Stimulated activated CD4-positive, alpha-beta T cell treated with anti-CD3 and anti-CD28 coated beads, Interleukin-4, amount 100 ng/mL, for 24 hours (primary cell): ENCODE measurements at regions not wholly inside any gene's neighbourhood (a gene's known extent, or its start where the extent isn't known, plus 50 kb on each side); places are given as distances from the start of the nearest gene placed in this dataset.

Experiments
- DNase-seq: peaks from one replicate; pipeline ENCODE4 v3.0.0-alpha.2; 2020

DNA sequence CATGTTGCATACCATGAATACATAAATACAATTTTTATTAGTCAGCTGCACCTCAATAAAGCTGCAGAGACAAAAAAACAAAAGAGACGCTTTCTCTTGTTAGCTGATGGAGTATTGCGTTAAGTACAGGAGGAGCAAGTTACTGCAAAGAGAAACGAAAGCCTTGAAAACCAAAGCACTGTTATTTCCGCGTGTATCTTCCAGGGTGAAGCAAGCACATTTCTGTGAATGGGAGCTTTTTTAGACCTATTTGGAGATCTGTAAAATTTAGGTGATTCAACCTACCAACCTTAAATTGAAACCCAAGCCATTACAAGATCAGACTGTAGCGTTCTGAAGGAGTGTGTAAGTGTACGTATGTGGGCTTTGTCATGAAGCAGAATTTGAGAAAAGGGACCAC lies 390.4 kb downstream of the SOX9 start:
- DNase-seq: no peak

- DNase-seq: no peak
These were observed 391.1 kb downstream of the SOX9 start for GRCh38 chr17:72511874-72512273.

- DNase-seq: no peak
These were observed 392.1 kb downstream of the SOX9 start for GRCh38 chr17:72512649-72513556.

GRCh38 chr17:72514321-72514861 lies 393.6 kb downstream of the SOX9 start:
- DNase-seq: no peak

DNA sequence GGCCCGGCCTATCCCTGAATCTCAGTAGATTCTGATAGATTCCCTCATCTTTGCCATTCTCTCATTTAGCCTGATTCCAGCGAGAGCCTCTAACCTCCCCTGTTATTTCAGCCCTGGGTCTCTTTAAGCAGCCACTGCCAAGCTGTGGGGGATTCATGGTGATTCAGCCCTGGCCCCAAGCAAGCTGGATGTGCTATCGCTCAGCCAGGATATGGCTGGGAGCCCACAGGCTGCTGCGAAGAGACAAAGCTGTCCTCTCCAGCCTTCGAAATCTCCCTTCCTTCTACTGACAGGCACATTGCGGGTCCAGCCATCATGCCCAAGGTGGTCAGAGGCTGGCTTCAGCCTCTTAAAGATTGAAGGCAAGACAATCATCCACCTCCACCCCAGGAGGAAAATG lies 394.1 kb downstream of the SOX9 start:
- DNase-seq: no peak

- DNase-seq: no peak
These were observed 394.7 kb downstream of the SOX9 start for GRCh38 chr17:72515291-72516065.

- no peak for DNase-seq
These were observed 396.1 kb downstream of the SOX9 start for GRCh38 chr17:72516772-72517399.

DNA sequence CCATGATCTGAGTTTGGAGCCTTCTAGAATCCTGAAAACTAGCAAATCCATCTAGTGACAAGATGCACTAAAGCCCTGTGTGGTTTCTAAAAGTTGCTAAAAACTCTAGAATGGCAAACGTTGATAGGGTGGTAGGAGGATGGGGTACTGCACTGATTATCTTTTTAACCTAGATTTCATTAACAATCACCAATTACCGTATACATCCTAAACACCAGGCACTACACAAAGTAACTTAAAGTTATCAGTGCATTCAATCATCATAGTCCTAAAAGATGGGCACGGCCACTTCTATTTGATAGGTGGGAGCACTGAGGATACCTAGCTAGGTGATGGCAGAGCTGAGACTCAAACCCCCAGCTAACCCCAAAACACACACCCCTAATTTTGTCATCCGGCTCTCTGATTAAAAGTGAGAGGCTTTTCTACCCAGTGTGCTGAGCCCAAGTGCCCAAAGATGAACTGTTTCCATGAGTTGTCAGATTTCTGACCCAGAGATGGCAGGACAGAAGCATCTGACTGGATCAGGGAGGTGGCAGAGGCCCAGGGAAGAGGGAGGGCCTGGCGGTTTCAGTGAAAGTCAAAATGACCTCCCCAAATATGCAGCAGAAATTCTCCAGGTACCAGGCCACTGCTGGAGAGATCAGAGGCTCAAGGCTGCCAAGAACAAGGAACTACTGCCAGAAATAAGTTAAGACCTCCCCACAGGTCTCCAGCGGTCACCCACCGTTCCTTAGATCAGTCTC lies 396.8 kb downstream of the SOX9 start:
- no peak for DNase-seq

- DNase-seq: no peak
These were observed 397.4 kb downstream of the SOX9 start for GRCh38 chr17:72518159-72518732.

- no peak for DNase-seq
These were observed 398.2 kb downstream of the SOX9 start for GRCh38 chr17:72518753-72519597.

GRCh38 chr17:72519598-72519936 lies 398.7 kb downstream of the SOX9 start:
- DNase-seq: no peak

GRCh38 chr17:72520665-72521303 lies 400.0 kb downstream of the SOX9 start:
- DNase-seq: no peak

- DNase-seq: no peak
These were observed 402.7 kb downstream of the SOX9 start for GRCh38 chr17:72523491-72523890.

GRCh38 chr17:72525225-72526015 lies 404.6 kb downstream of the SOX9 start:
- no peak for DNase-seq

- DNase-seq: no peak
These were observed 405.9 kb downstream of the SOX9 start for GRCh38 chr17:72526769-72527168.

GRCh38 chr17:72527789-72528188 lies 407.0 kb downstream of the SOX9 start:
- DNase-seq: no peak

DNA sequence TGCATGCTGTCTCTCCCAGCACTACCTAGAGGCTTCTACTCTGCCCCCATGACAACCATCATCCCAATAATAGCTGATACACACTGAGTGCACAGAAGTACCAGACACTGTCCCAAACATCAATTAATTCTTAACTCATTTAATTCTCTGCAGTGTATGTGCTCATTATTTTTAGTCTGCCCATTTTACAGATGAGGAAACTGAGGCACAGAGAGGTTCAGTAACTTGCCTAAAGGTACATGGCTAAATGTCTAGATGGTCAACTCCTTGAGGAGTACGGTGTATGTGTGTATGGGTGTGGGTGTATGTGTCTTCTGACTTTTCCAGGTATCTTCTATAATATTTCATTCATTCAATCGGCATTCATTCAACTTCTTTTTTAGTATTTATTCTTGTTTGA lies 407.9 kb downstream of the SOX9 start:
- DNase-seq: no peak

DNA sequence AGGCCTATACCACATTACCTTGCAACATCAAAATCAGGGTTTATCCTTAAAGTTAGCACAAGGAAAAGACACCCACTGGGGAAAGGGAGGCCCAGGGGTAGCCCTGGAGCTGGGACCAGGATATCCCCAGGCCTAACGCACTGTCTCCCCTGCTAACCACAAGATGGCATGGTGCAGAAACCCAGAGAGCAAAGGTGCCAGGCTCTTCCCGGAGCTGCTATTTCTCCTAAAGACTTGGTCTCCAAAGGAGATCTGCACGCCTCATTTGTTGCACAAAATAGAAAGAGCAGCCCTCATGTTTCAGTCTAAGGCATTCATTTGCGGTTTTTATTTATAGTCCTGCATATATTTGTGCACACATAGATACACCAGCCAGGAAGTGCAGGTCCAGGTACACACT lies 408.6 kb downstream of the SOX9 start:
- no peak for DNase-seq

DNA sequence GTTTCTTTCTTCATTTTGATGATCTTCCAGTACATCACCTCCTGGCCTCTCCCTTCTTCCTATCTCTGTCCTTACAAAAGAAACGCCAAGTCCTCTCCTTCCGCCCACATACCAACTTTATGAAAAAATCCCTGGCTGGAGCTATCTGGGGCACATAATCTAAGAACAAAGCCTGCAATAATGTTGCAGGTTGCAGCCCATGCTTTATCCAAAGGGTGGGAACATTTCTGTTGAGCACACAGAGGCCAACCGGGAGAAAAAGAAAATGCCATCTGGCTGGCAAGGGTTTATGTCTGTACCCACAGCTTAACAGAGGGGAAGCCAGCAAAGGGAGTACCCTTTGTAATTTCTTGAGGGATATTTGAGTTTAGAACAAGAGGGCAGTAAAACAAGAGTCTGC lies 409.6 kb downstream of the SOX9 start:
- DNase-seq: no peak

DNA sequence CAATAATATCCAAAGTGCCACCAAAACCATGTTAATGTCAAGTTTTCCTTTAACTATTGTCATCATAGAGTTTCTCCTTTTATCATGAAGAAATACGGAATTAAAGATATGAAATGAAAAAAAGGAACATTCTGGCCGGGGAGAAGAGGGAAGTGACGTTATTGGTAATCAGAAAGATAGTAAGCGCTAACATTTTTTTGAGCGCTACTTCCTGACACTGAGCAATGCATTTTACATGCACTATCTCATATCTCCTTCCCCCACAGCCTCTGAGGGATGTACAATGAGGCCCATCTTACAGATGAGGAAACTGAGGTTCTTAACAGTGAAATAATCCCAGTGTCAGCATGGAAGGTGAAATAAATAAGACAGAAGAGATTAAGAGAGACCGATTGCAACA lies 410.9 kb downstream of the SOX9 start:
- no peak for DNase-seq
